OCI-LY1 (cell line): ENCODE measurements at regions not wholly inside any gene's neighbourhood (a gene's known extent, or its start where the extent isn't known, plus 50 kb on each side); places are given as distances from the start of the nearest gene placed in this dataset.

Source experiments
- H2AFZ ChIP-seq: fragments of 200-600 bp; sonication (generic), shearing (Covaris generic); 2 replicates; pipeline ENCODE4 v1.6.0; 2014; ENCODE audit warnings: antibody characterized with exemption, mild to moderate bottlenecking, low read length
- H3F3A ChIP-seq: fragments of 200-600 bp; sonication (generic), shearing (Covaris generic); 2 replicates; pipeline ENCODE4 v1.6.0; 2014; ENCODE audit warnings: mild to moderate bottlenecking, antibody characterized with exemption, low read length, moderate library complexity; ENCODE audit not compliant: insufficient read depth
- H3K27ac ChIP-seq: fragments of 200-600 bp; sonication (generic); 2 replicates; pipeline ENCODE4 v1.5.1; 2014; ENCODE audit warnings: low read length, mixed run types, mild to moderate bottlenecking, low read depth; ENCODE audit not compliant: poor library complexity, severe bottlenecking
- H3K27me3 ChIP-seq: fragments of 200-600 bp; sonication (generic); 2 replicates; pipeline ENCODE4 v1.6.0; 2014; ENCODE audit warnings: antibody characterized with exemption, mild to moderate bottlenecking, low read length, moderate library complexity; ENCODE audit not compliant: insufficient read depth
- H3K36me3 ChIP-seq: fragments of 200-600 bp; sonication (generic); 2 replicates; pipeline ENCODE4 v1.6.1; 2014; ENCODE audit warnings: mild to moderate bottlenecking, antibody characterized with exemption, low read length, moderate library complexity, mixed read lengths; ENCODE audit not compliant: insufficient read depth
- H3K4me1 ChIP-seq: fragments of 200-600 bp; sonication (generic); 2 replicates; pipeline ENCODE4 v1.5.1; 2014; ENCODE audit warnings: mild to moderate bottlenecking, low read length, moderate library complexity; ENCODE audit not compliant: insufficient read depth, severe bottlenecking
- H3K4me2 ChIP-seq: fragments of 200-600 bp; sonication (generic), shearing (Covaris generic); 2 replicates; pipeline ENCODE4 v1.6.1; 2014; ENCODE audit warnings: low read length
- H3K4me3 ChIP-seq: fragments of 200-600 bp; sonication (generic); 2 replicates; pipeline ENCODE4 v1.5.1; 2014; ENCODE audit warnings: low read length, low read depth, mild to moderate bottlenecking, mixed read lengths; ENCODE audit not compliant: poor library complexity, severe bottlenecking
- H3K79me2 ChIP-seq: fragments of 200-600 bp; shearing (Covaris generic); 2 replicates; pipeline ENCODE4 v1.6.1; 2016; ENCODE audit warnings: mixed run types, low read length, mixed read lengths; ENCODE audit not compliant: insufficient read depth
- H3K9ac ChIP-seq: fragments of 200-600 bp; sonication (generic), shearing (Covaris generic); 2 replicates; pipeline ENCODE4 v1.6.1; 2014; ENCODE audit warnings: mild to moderate bottlenecking, low read length, mixed read lengths
- H3K9me2 ChIP-seq: fragments of 200-600 bp; sonication (generic), shearing (Covaris generic); 2 replicates; pipeline ENCODE4 v1.6.1; 2014; ENCODE audit warnings: low read depth, mild to moderate bottlenecking, low read length, mixed read lengths
- H3K9me3 ChIP-seq: fragments of 200-600 bp; shearing (Covaris generic); 2 replicates; pipeline ENCODE4 v1.6.1; 2014; ENCODE audit warnings: low read length, mixed read lengths
- H4K20me1 ChIP-seq: fragments of 200-600 bp; sonication (generic), shearing (Covaris generic); 2 replicates; pipeline ENCODE4 v1.6.0; 2016; ENCODE audit warnings: mild to moderate bottlenecking, low read length; ENCODE audit not compliant: insufficient read depth
- CTCF ChIP-seq: fragments of 200-600 bp; sonication (generic), shearing (Covaris generic); IDR thresholded peaks from 2 replicates; pipeline ENCODE4 v1.5.1; 2017; ENCODE audit warnings: mild to moderate bottlenecking, antibody characterized with exemption, low read length, moderate library complexity, mixed read lengths
- EZH2 ChIP-seq: fragments of 200-600 bp; sonication (generic), shearing (Covaris generic); IDR thresholded peaks from 2 replicates; pipeline ENCODE4 v1.8.0; 2017; ENCODE audit warnings: borderline replicate concordance, mixed run types, mild to moderate bottlenecking, antibody characterized with exemption, low read length, moderate library complexity, mixed read lengths

GRCh38 chr15:57816599-57816998, 110.1 kb downstream of the POLR2M start:
- Histone ChIP-seq H3K27me3 (no peaks in the 10 kb centered on the region), H3K79me2 (no peaks in the 10 kb centered on the region), H3K27ac (no peak overlapping the region), H3K9me3 (no peaks in the 10 kb centered on the region), H3K4me2 (no peak overlapping the region), H3K4me3 (no peak overlapping the region), H3K9ac (no peak overlapping the region), H2AFZ (no peak overlapping the region), H3K9me2 (no peaks in the 10 kb centered on the region), H3K4me1 (no peaks in the 10 kb centered on the region), H4K20me1 (no peaks in the 10 kb centered on the region), H3K36me3 (no peaks in the 10 kb centered on the region), H3F3A (no peaks in the 10 kb centered on the region)
- TF ChIP-seq CTCF (no peak), EZH2 (no peak)

- Histone ChIP-seq H3F3A (no peaks in the 10 kb centered on the region), H3K9me2 (no peaks in the 10 kb centered on the region), H3K4me3 (no peak overlapping the region), H3K36me3 (no peaks in the 10 kb centered on the region), H2AFZ (no peak overlapping the region), H3K4me1 (no peaks in the 10 kb centered on the region), H3K4me2 (no peak overlapping the region), H3K27ac (no peak overlapping the region), H3K9me3 (no peaks in the 10 kb centered on the region), H3K79me2 (no peaks in the 10 kb centered on the region), H3K27me3 (no peaks in the 10 kb centered on the region), H3K9ac (no peak overlapping the region), H4K20me1 (no peaks in the 10 kb centered on the region)
- TF ChIP-seq EZH2 (no peak), CTCF (no peak)
Observed at GRCh38 chr15:57819646-57820045, 113.1 kb downstream of the POLR2M start.

- H2AFZ ChIP-seq = no peak overlapping the region
- H4K20me1 ChIP-seq = no peaks in the 10 kb centered on the region
Observed at GRCh38 chr15:57820119-57820518, 113.6 kb downstream of the POLR2M start.

More at GRCh38 chr15:57820119-57820518, 113.6 kb downstream of the POLR2M start:
- H3K36me3 ChIP-seq = no peaks in the 10 kb centered on the region
- no peak overlapping the region for H3K27ac ChIP-seq
- H3K4me2 ChIP-seq = no peak overlapping the region
- no peak overlapping the region for H3K9ac ChIP-seq
- no peaks in the 10 kb centered on the region for H3F3A ChIP-seq
- no peaks in the 10 kb centered on the region for H3K27me3 ChIP-seq
- no peaks in the 10 kb centered on the region for H3K79me2 ChIP-seq
- H3K4me3 ChIP-seq = no peak overlapping the region
- TF ChIP-seq CTCF = no peak
- TF ChIP-seq EZH2 = no peak
- H3K9me2 ChIP-seq = no peaks in the 10 kb centered on the region
- H3K9me3 ChIP-seq = no peaks in the 10 kb centered on the region
- H3K4me1 ChIP-seq = no peaks in the 10 kb centered on the region
